A549 (cell line): ENCODE measurements at regions not wholly inside any gene's neighbourhood (a gene's known extent, or its start where the extent isn't known, plus 50 kb on each side); places are given as distances from the start of the nearest gene placed in this dataset.

Experiments
- ATAC-seq, 2 experiments: fragments of 200-7000 bp in 1 of 2; fragments of >200 bp in 1 of 2; cut with Nextera tagmentation in 1 of 2; cut with Tn5 transposase in 1 of 2; 3 replicates each; pipeline versions ENCODE4 v1.8.0 to v1.9.1; 2018 to 2020; ENCODE audit warnings: mild to moderate bottlenecking in 1 of 2, moderate library complexity in 1 of 2
- CTCF ChIA-PET: fragments of 300-600 bp; sonication (Branson Sonifier 250); formaldehyde crosslinking; extraction: SDS; loops from one replicate; lab custom pipeline; 2021; ENCODE audit warnings: antibody characterized with exemption, inconsistent platforms; lab: Yijun Ruan, JAX
- POLR2A ChIA-PET: fragments of 350-600 bp; formaldehyde crosslinking; extraction: SDS; loops from one replicate; lab custom pipeline; 2021; ENCODE audit warnings: antibody characterized with exemption, inconsistent platforms; lab: Yijun Ruan, JAX
- DNase-seq, 2 experiments: peaks; one replicate each; pipeline versions ENCODE4 v3.0.0 to v3.0.0-alpha.2; 2011 to 2016; ENCODE audit warnings: low read depth in 1 of 2, low spot score in 1 of 2
- FAIRE-seq: peaks from 2 replicates; lab custom pipeline; 2011; peaks lifted over from hg19 to GRCh38; lab: Jason Lieb, UNC
- H3K27ac ChIP-seq, 2 experiments: fragments of >200 bp; sonication (Bioruptor Twin); formaldehyde crosslinking; 3 replicates each; pipeline ENCODE4 v1.5.1; 2016 to 2017
- H3K4me1 ChIP-seq: fragments of >200 bp; sonication (Bioruptor Twin); formaldehyde crosslinking; 3 replicates; pipeline ENCODE4 v1.6.1; 2016
- H3K4me2 ChIP-seq: fragments of >200 bp; sonication (Bioruptor Twin); formaldehyde crosslinking; 3 replicates; pipeline ENCODE4 v1.6.1; 2016
- H3K4me3 ChIP-seq: fragments of >200 bp; sonication (Bioruptor Twin); formaldehyde crosslinking; 3 replicates; pipeline ENCODE4 v1.5.1; 2016
- H3K9me3 ChIP-seq: fragments of >200 bp; sonication (Bioruptor Twin); formaldehyde crosslinking; 3 replicates; pipeline ENCODE4 v1.6.1; 2016
- BHLHE40 ChIP-seq: IDR thresholded peaks from 2 replicates; pipeline ENCODE4 v1.6.1; 2012; ENCODE audit warnings: low read depth, low read length, inconsistent platforms
- CHD2 ChIP-seq: fragments of 150-350 bp; IDR thresholded peaks from 2 replicates; pipeline ENCODE4 v1.6.1; 2014; ENCODE audit warnings: low read length; ENCODE audit not compliant: partially characterized antibody
- CHD4 ChIP-seq: fragments of 200-600 bp; sonication (generic); IDR thresholded peaks from 2 replicates; pipeline ENCODE4 v1.6.1; 2016; ENCODE audit warnings: antibody characterized with exemption, mild to moderate bottlenecking, borderline replicate concordance
- FOSB ChIP-seq: fragments of 250-450 bp; sonication (Bioruptor Pico); IDR thresholded peaks from 2 replicates; pipeline ENCODE4 v1.5.0; 2020; ENCODE audit warnings: mild to moderate bottlenecking, moderate library complexity
- FOSL2 ChIP-seq, 2 experiments: fragments of 450-650 bp in 1 of 2; fragments of >200 bp in 1 of 2; sonication (Bioruptor Twin) in 1 of 2; formaldehyde crosslinking; IDR thresholded peaks; 2 replicates each; pipeline versions ENCODE4 v1.5.0 to v1.6.1; 2016 to 2020; ENCODE audit warnings: mild to moderate bottlenecking in 1 of 2, moderate library complexity in 1 of 2
- GATA3 ChIP-seq: IDR thresholded peaks from 2 replicates; pipeline ENCODE4 v1.6.1; 2012; ENCODE audit warnings: borderline replicate concordance
- HDAC2 ChIP-seq: fragments of 200-600 bp; sonication (generic); IDR thresholded peaks from 2 replicates; pipeline ENCODE4 v1.6.1; 2016
- HEYL ChIP-seq: fragments of 250-450 bp; sonication (Bioruptor Pico); IDR thresholded peaks from 2 replicates; pipeline ENCODE4 v1.8.0; 2021; ENCODE audit warnings: mild to moderate bottlenecking, moderate library complexity
- HOXA7 ChIP-seq: fragments of 250-450 bp; sonication (Bioruptor Pico); IDR thresholded peaks from 2 replicates; pipeline ENCODE4 v1.5.0; 2020; ENCODE audit warnings: mild to moderate bottlenecking, moderate library complexity
- HOXB5 ChIP-seq: fragments of 250-450 bp; sonication (Bioruptor Pico); IDR thresholded peaks from 2 replicates; pipeline ENCODE4 v1.5.0; 2020; ENCODE audit warnings: mild to moderate bottlenecking, moderate library complexity
- JUNB ChIP-seq: fragments of >200 bp; sonication (Bioruptor Twin); formaldehyde crosslinking; IDR thresholded peaks from 2 replicates; pipeline ENCODE4 v1.6.1; 2016
- KDM5A ChIP-seq: fragments of 200-600 bp; sonication (generic); IDR thresholded peaks from 2 replicates; pipeline ENCODE4 v1.6.1; 2016; ENCODE audit warnings: antibody characterized with exemption, mild to moderate bottlenecking
- NFE2L2 ChIP-seq: fragments of 150-350 bp; conservative IDR thresholded peaks from 2 replicates; pipeline ENCODE4 v1.6.1; 2014; ENCODE audit warnings: low read length
- NR3C1 ChIP-seq: fragments of >200 bp; sonication (Bioruptor Twin); formaldehyde crosslinking; IDR thresholded peaks from 3 replicates; pipeline ENCODE4 v1.6.1; 2017
- POLR2A ChIP-seq: IDR thresholded peaks from 2 replicates; pipeline ENCODE4 v1.6.1; 2012; ENCODE audit warnings: mild to moderate bottlenecking, low read length
- RCOR1 ChIP-seq: fragments of 150-350 bp; IDR thresholded peaks from 2 replicates; pipeline ENCODE4 v1.6.1; 2014; ENCODE audit warnings: antibody characterized with exemption, low read length, low read depth
- SREBF2 ChIP-seq: fragments of 450-650 bp; IDR thresholded peaks from 2 replicates; pipeline ENCODE4 v1.6.1; 2014; ENCODE audit warnings: mild to moderate bottlenecking, moderate library complexity
- TP53 ChIP-seq: fragments of 250-450 bp; sonication (Bioruptor Pico); IDR thresholded peaks from 2 replicates; pipeline ENCODE4 v1.5.0; 2021; ENCODE audit warnings: mild to moderate bottlenecking, moderate library complexity
- ZNF302 ChIP-seq: fragments of 250-450 bp; sonication (Bioruptor Pico); IDR thresholded peaks from 2 replicates; pipeline ENCODE4 v1.9.0; 2021; ENCODE audit warnings: inconsistent platforms, mild to moderate bottlenecking, moderate library complexity
- WGBS: methylation state at CpG from one replicate; pipeline ENCODE4 v1.1.6; 2017; ENCODE audit errors: missing lambda C conversion rate; 5-methylcytosine and 5-hydroxymethylcytosine counted together
- TF ChIP-seq, protein P1 (sequence below): fragments of 450-650 bp; IDR thresholded peaks from 2 replicates; pipeline ENCODE4 v1.6.1; 2014; ENCODE audit warnings: antibody characterized with exemption
- TF ChIP-seq, protein P2 (sequence below): fragments of >200 bp; sonication (Bioruptor Twin); formaldehyde crosslinking; IDR thresholded peaks from 3 replicates; pipeline ENCODE4 v1.6.1; 2016
- TF ChIP-seq, protein P3 (sequence below): IDR thresholded peaks from 2 replicates; pipeline ENCODE4 v1.6.1; 2012
- TF ChIP-seq, protein P4 (sequence below): fragments of >200 bp; sonication (Bioruptor Twin); formaldehyde crosslinking; IDR thresholded peaks from 2 replicates; pipeline ENCODE4 v1.6.1; 2016
- TF ChIP-seq, protein P5 (sequence below): fragments of 150-350 bp; IDR thresholded peaks from 2 replicates; pipeline ENCODE4 v1.6.1; 2014; ENCODE audit warnings: low read depth, mild to moderate bottlenecking, low read length
- TF ChIP-seq, protein P6 (sequence below): fragments of 250-450 bp; sonication (Bioruptor Pico); IDR thresholded peaks from 2 replicates; pipeline ENCODE4 v1.5.0; 2021; ENCODE audit warnings: mild to moderate bottlenecking, moderate library complexity, borderline replicate concordance

DNA sequence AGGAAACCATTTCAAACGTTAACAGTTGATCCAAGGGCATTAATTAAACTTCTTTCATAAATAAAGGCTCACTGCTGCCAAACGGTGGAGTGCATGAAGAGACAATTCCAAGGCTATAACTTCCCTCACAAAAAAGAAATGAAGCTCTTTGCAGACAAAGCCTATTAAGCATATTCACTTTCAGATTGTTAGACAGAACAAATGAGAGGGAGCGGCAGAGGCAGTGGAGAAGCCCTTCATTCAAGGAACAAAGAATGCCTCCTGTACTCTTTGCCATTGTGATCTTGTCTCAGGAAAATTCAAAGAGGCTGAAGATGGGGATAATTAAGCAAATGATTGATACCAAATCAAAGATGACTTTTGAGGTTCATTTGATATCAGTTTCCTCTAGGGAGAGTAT is 370.5 kb upstream of the FAT1 start:
- 35% methylated on average over 3 of the region's 3 CpGs for whole genome bisulfite sequencing
- H3K9me3 ChIP-seq, result no peaks in the 10 kb centered on the region
- H3K4me3 ChIP-seq, result no peak overlapping the region
- no peak for DNase-seq
- FAIRE-seq, result no peak
- no peak for ATAC-seq
- H3K4me1 ChIP-seq, result no peaks in the 10 kb centered on the region
- H3K4me2 ChIP-seq, result no peak overlapping the region
- no peak overlapping the region for H3K27ac ChIP-seq
- ChIA-PET POLR2A (no interaction called here), CTCF (no interaction called here)
- TF ChIP-seq BHLHE40 (no peak), HOXB5 (CRISPR knock-in tag) (no peak), CHD4 (no peak)
- TF ChIP-seq, protein P1, sequence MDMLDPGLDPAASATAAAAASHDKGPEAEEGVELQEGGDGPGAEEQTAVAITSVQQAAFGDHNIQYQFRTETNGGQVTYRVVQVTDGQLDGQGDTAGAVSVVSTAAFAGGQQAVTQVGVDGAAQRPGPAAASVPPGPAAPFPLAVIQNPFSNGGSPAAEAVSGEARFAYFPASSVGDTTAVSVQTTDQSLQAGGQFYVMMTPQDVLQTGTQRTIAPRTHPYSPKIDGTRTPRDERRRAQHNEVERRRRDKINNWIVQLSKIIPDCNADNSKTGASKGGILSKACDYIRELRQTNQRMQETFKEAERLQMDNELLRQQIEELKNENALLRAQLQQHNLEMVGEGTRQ, result no peak
- TF ChIP-seq, protein P2, sequence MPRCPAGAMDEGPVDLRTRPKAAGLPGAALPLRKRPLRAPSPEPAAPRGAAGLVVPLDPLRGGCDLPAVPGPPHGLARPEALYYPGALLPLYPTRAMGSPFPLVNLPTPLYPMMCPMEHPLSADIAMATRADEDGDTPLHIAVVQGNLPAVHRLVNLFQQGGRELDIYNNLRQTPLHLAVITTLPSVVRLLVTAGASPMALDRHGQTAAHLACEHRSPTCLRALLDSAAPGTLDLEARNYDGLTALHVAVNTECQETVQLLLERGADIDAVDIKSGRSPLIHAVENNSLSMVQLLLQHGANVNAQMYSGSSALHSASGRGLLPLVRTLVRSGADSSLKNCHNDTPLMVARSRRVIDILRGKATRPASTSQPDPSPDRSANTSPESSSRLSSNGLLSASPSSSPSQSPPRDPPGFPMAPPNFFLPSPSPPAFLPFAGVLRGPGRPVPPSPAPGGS, result no peak
- TF ChIP-seq, protein P3, sequence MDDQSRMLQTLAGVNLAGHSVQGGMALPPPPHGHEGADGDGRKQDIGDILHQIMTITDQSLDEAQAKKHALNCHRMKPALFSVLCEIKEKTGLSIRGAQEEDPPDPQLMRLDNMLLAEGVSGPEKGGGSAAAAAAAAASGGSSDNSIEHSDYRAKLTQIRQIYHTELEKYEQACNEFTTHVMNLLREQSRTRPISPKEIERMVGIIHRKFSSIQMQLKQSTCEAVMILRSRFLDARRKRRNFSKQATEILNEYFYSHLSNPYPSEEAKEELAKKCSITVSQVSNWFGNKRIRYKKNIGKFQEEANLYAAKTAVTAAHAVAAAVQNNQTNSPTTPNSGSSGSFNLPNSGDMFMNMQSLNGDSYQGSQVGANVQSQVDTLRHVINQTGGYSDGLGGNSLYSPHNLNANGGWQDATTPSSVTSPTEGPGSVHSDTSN, result no peak
- TF ChIP-seq, protein P4, sequence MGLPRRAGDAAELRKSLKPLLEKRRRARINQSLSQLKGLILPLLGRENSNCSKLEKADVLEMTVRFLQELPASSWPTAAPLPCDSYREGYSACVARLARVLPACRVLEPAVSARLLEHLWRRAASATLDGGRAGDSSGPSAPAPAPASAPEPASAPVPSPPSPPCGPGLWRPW, result no peak
- TF ChIP-seq, protein P5, sequence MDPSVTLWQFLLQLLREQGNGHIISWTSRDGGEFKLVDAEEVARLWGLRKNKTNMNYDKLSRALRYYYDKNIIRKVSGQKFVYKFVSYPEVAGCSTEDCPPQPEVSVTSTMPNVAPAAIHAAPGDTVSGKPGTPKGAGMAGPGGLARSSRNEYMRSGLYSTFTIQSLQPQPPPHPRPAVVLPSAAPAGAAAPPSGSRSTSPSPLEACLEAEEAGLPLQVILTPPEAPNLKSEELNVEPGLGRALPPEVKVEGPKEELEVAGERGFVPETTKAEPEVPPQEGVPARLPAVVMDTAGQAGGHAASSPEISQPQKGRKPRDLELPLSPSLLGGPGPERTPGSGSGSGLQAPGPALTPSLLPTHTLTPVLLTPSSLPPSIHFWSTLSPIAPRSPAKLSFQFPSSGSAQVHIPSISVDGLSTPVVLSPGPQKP, result no peak
- TF ChIP-seq, all 56 proteins: peak for 0

DNA sequence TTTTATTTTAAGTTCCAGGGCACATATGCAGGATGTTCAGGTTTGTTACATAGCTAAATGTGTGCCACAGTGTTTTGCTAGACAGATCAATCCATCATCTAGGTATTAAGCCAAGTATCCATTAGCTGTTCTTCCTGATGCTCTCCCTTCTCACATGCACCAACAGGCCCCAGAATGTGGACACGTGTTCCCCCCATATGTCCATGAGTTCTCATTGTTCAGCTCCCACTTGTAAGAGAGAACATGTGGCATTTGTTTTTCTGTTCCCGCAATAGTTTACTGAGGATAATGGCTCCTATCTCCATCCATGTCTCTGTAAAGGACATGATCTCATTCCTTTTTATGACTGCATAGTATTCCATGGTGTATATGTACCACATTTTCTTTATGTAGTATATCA is 374.8 kb upstream of the FAT1 start:
- no peak overlapping the region for H3K27ac ChIP-seq
- H3K4me1 ChIP-seq, result no peaks in the 10 kb centered on the region
- DNase-seq (no peak), FAIRE-seq (no peak), ATAC-seq (no peak)
- ChIA-PET POLR2A (no interaction called here), CTCF (no interaction called here)
- TF ChIP-seq RCOR1 (no peak), SREBF2 (no peak), JUNB (no peak), FOSB (CRISPR knock-in tag) (no peak), HEYL (CRISPR knock-in tag) (no peak), POLR2A (no peak), CHD4 (no peak), CHD2 (no peak), HOXA7 (CRISPR knock-in tag) (no peak)
- no peak overlapping the region for H3K4me2 ChIP-seq
- H3K9me3 ChIP-seq, result no peaks in the 10 kb centered on the region
- no peak overlapping the region for H3K4me3 ChIP-seq
- WGBS, result 0% methylated on average over 2 of the region's 2 CpGs

DNA sequence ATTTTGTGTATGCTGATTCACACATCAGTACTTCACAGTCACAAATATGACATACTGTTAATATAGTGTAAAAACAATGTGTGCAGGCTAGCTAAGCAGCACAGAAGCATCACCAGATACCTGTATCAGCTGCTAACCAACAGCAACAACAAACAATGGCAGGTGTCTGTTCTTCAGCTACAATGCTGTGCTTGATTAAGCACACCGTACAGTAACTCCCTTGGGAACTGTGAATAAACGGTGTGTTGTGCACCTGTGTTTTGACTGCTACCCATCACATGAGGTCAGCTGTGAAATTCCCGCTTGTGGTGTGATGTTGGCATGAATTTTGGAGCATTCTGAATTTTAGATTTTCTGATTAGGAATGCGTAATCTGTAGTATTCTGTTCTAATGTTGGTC is 379.7 kb upstream of the FAT1 start:
- ATAC-seq, result no peak
- POLR2A ChIA-PET, result no interaction called here
- Histone ChIP-seq H3K4me1 (no peaks in the 10 kb centered on the region), H3K9me3 (no peaks in the 10 kb centered on the region), H3K27ac (no peak overlapping the region), H3K4me2 (no peak overlapping the region), H3K4me3 (no peak overlapping the region)
- CTCF ChIA-PET, result no interaction called here
- no peak for FAIRE-seq
- DNase-seq, result no peak
- 54% methylated on average over 4 of the region's 4 CpGs for WGBS
- TF ChIP-seq, protein P2, result no peak
- TF ChIP-seq, protein P4, result no peak
- TF ChIP-seq, protein P5, result no peak
- TF ChIP-seq ZNF302 (CRISPR knock-in tag) (no peak), KDM5A (no peak), FOSL2 (IDR thresholded peaks at IDR 0.05) (no peak), FOSL2 (CRISPR knock-in tag; IDR thresholded peaks at IDR 0.05) (no peak), HDAC2 (no peak), TP53 (CRISPR knock-in tag) (no peak), CHD2 (no peak), NFE2L2 (no peak), GATA3 (no peak), NR3C1 (no peak), BHLHE40 (no peak)
- TF ChIP-seq, protein P6, sequence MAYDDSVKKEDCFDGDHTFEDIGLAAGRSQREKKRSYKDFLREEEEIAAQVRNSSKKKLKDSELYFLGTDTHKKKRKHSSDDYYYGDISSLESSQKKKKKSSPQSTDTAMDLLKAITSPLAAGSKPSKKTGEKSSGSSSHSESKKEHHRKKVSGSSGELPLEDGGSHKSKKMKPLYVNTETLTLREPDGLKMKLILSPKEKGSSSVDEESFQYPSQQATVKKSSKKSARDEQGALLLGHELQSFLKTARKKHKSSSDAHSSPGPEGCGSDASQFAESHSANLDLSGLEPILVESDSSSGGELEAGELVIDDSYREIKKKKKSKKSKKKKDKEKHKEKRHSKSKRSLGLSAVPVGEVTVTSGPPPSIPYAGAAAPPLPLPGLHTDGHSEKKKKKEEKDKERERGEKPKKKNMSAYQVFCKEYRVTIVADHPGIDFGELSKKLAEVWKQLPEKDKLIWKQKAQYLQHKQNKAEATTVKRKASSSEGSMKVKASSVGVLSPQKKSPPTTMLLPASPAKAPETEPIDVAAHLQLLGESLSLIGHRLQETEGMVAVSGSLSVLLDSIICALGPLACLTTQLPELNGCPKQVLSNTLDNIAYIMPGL, result no peak
